Left ventricle myocardium inferior (tissue), 1 donor: ENCODE measurements at regions not wholly inside any gene's neighbourhood (a gene's known extent, or its start where the extent isn't known, plus 50 kb on each side); places are given as distances from the start of the nearest gene placed in this dataset.

Experiments used
- DNase-seq: peaks from one replicate; pipeline ENCODE4 v3.0.0-alpha.2; 2020
- H3K27ac ChIP-seq: fragments of 200-600 bp; replicated peaks from 2 replicates; pipeline ENCODE4 v1.8.0; 2021
- H3K27me3 ChIP-seq: fragments of 200-600 bp; 2 replicates; pipeline ENCODE4 v1.8.0; 2021; ENCODE audit warnings: low read depth
- H3K36me3 ChIP-seq: fragments of 200-600 bp; 2 replicates; pipeline ENCODE4 v1.8.0; 2021
- H3K4me1 ChIP-seq: fragments of 200-600 bp; 2 replicates; pipeline ENCODE4 v1.8.0; 2021
- H3K4me3 ChIP-seq: fragments of 200-600 bp; 2 replicates; pipeline ENCODE4 v1.8.0; 2021; ENCODE audit warnings: mild to moderate bottlenecking, moderate library complexity
- H3K9me3 ChIP-seq: fragments of 200-600 bp; replicated peaks from 2 replicates; pipeline ENCODE4 v1.8.0; 2021
- intact Hi-C: fragments of 100-400 bp; cut with micrococcal nuclease; formaldehyde crosslinking; loops from one replicate; pipeline ENCODE4 v1.11.0; 2022
- TF ChIP-seq, protein P1 (sequence below): fragments of 200-600 bp; IDR thresholded peaks from 2 replicates; pipeline ENCODE4 v1.8.0; 2021; ENCODE audit warnings: antibody characterized with exemption, mild to moderate bottlenecking, borderline replicate concordance
- donor health status: DM: no; HTN: yes; CAD: no; lungs with severe emphysema.

DNA sequence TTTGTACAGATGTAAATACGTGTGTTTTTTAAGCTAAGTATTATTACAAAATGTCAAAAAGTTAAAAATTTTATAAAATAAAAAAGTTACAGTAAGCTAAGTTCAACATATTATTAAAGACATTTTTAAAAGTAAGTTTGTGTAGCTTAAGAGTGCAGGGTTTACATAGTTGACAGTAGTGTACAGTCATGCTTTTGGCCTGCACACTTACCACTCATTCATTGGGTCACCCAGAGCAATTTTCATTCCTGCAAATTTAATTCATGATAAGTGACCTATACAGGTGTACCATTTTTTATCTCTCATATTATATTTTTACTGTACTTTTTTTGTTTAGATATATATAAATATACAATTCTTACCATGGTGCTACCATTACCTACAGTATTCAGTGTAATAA is 769.9 kb upstream of the SLITRK6 start:
- Histone ChIP-seq H3K27me3 (no peaks in the 10 kb centered on the region), H3K4me1 (no peaks in the 10 kb centered on the region), H3K36me3 (no peaks in the 10 kb centered on the region), H3K4me3 (no peak overlapping the region), H3K9me3 (no peaks in the 10 kb centered on the region), H3K27ac (no peak overlapping the region)
- no peak for DNase-seq
- intact Hi-C loops, result no loop called here
- TF ChIP-seq, protein P1, sequence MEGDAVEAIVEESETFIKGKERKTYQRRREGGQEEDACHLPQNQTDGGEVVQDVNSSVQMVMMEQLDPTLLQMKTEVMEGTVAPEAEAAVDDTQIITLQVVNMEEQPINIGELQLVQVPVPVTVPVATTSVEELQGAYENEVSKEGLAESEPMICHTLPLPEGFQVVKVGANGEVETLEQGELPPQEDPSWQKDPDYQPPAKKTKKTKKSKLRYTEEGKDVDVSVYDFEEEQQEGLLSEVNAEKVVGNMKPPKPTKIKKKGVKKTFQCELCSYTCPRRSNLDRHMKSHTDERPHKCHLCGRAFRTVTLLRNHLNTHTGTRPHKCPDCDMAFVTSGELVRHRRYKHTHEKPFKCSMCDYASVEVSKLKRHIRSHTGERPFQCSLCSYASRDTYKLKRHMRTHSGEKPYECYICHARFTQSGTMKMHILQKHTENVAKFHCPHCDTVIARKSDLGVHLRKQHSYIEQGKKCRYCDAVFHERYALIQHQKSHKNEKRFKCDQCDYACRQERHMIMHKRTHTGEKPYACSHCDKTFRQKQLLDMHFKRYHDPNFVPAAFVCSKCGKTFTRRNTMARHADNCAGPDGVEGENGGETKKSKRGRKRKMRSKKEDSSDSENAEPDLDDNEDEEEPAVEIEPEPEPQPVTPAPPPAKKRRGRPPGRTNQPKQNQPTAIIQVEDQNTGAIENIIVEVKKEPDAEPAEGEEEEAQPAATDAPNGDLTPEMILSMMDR, result no peak

DNA sequence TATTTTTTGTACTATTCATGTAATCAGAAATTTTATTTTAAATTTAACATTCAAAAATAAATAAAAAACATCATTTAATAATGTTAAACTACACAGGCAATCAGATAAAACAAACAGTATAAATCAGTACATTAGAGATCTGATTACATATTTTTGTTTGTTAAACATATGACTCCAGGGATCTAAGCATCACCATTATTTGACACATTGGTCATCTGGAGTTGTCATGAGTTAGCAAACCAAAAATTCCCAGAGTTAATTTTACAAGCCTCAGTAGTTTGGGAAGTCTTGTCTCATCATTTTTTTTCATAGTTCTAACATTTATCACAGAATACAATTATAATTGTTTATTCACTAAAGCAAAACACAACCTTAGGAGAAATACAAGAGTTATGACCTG is 770.8 kb upstream of the SLITRK6 start:
- Histone ChIP-seq H3K9me3 (no peaks in the 10 kb centered on the region), H3K27me3 (no peaks in the 10 kb centered on the region), H3K4me1 (no peaks in the 10 kb centered on the region), H3K4me3 (no peak overlapping the region), H3K27ac (no peak overlapping the region), H3K36me3 (no peaks in the 10 kb centered on the region)
- TF ChIP-seq, protein P1, result no peak
- no peak for DNase-seq
- intact Hi-C loops, result no loop called here

DNA sequence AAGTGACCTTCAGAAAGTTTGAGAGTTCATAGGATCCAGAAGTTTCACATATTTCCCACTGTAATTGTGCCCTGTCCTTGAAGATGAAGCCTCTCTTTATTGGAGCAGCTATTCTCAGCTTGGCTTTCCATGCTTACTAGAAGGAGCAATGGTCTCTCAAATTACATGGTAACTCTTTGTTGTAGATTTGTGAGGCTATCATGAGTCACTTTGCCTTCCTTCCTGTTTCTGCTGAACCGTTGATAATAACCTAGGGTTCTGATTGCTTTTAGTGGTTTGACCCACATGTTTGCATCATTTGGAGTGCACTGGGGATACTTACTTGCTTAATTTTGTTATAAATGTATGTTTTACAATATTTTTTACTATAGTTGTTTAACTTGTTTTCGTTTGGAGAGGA is 772.9 kb upstream of the SLITRK6 start:
- H3K27ac ChIP-seq, result no peak overlapping the region
- intact Hi-C loops, result no loop called here
- H3K4me3 ChIP-seq, result no peak overlapping the region
- no peaks in the 10 kb centered on the region for H3K36me3 ChIP-seq
- H3K27me3 ChIP-seq, result no peaks in the 10 kb centered on the region
- TF ChIP-seq, protein P1, result no peak
- no peaks in the 10 kb centered on the region for H3K4me1 ChIP-seq
- DNase-seq, result no peak
- no peaks in the 10 kb centered on the region for H3K9me3 ChIP-seq

DNA sequence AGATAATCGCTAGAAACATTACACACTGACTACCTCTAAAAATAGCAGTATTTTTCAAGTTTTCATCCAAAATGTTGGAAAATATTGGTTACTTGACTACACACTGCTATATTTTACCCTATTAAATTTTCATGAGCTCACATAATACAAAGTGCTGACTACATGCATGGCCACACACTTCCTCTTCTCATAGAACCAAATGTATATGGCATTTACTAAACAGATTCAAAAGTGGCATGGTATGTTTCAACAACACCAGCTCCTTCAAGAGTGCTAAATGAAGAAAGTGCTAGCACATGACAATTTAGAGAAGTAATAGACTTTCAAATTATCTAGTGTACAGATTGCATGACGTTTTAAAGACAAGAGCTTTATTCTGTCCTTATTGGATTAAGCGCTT is 780.4 kb upstream of the SLITRK6 start:
- Histone ChIP-seq H3K27ac (no peak overlapping the region), H3K4me1 (no peaks in the 10 kb centered on the region), H3K36me3 (no peaks in the 10 kb centered on the region), H3K4me3 (no peak overlapping the region), H3K27me3 (no peaks in the 10 kb centered on the region), H3K9me3 (no peaks in the 10 kb centered on the region)
- TF ChIP-seq, protein P1, result no peak
- DNase-seq, result no peak
- intact Hi-C loops, result no loop called here

DNA sequence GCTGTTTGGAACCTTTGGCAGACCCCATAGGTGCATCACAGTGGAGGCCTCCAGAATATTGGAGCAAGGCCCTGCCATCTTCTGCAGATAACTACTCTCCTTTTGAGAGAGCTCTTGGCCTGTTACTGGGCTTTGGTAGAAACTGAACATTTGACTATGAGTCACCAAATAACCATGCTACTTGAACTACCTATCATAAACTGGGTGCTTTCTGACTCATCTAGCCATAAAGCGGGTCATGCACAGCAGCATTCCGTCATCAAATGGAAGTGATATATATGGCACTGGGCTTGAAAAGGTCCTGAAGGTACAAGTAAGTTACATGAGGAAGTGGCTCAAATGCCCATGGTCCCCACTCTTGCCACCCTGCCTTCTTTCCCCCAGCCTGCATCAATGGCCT is 782.5 kb upstream of the SLITRK6 start:
- Histone ChIP-seq H3K36me3 (no peaks in the 10 kb centered on the region), H3K27ac (no peak overlapping the region), H3K4me1 (peaks cover 6% of the 10 kb centered on the region), H3K27me3 (no peaks in the 10 kb centered on the region), H3K9me3 (no peaks in the 10 kb centered on the region), H3K4me3 (no peak overlapping the region)
- DNase-seq, result no peak
- TF ChIP-seq, protein P1, result no peak
- intact Hi-C loops, result no loop called here

DNA sequence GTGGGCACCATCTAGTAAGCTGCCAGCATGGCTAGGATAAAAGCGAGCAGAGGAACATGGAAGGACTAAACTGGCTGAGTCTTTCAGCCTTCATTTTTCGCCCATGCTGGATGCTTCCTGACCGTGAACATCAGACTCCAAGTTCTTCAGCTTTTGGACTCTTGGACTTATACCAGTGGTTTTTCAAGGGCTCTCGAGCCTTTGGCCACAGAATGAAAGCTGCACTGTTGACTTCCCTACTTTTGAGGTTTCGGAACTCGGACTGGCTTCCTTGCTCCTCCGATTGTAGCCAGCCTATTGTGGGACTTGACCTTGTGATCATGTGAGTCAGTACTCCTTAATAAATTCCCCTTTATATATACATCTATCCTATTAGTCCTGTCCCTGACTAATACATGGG is 785.1 kb upstream of the SLITRK6 start:
- TF ChIP-seq, protein P1, result no peak
- no peaks in the 10 kb centered on the region for H3K9me3 ChIP-seq
- DNase-seq, result no peak
- H3K4me3 ChIP-seq, result no peak overlapping the region
- peaks cover 6% of the 10 kb centered on the region for H3K4me1 ChIP-seq
- H3K27ac ChIP-seq, result no peak overlapping the region
- H3K27me3 ChIP-seq, result no peaks in the 10 kb centered on the region
- intact Hi-C loops, result no loop called here
- no peaks in the 10 kb centered on the region for H3K36me3 ChIP-seq
